ENCODE measurements at regions not wholly inside any gene's neighbourhood (a gene's known extent, or its start where the extent isn't known, plus 50 kb on each side); places are given as distances from the start of the nearest gene placed in this dataset.

DNA sequence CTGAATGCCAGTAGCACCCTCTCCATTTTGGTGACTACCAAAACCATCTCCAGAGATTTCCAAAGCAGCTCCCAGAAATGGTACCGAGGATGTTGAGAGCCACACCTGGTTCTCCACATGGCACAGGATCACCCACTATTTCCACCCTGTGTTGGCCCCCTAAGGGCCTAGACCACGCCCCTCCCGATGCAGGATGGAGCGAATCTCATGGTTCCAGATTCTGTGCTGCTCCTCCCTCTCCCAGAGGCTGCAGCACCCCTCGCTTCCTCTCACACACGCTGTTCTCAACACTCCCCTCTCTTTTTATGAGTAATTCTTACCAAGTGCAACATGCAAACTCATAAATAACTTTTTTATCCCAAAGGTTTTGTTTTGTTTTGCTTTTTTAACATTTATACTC, 571.5 kb downstream of the STK39 start:
- CTCF ChIA-PET: no interaction called here
- Histone ChIP-seq H3K27ac (ENCODE audit: low read length) (no peak overlapping the region), H3K4me1 (ENCODE audit: control insufficient read depth, insufficient read depth, low read length) (no peaks in the 10 kb centered on the region), H3K9me3 (ENCODE audit: control insufficient read depth, insufficient read depth, low read depth, low read length) (no peaks in the 10 kb centered on the region), H3K36me3 (ENCODE audit: control insufficient read depth, insufficient read depth, low read length) (no peaks in the 10 kb centered on the region), H3K4me3 (ENCODE audit: low read depth in 2 of 2, low read length in 2 of 2) (no peak overlapping the region), H3K27me3 (ENCODE audit: control insufficient read depth, insufficient read depth, low read length) (no peaks in the 10 kb centered on the region)
- DNase-seq (ENCODE audit: low read depth, low spot score) (no peak), ATAC-seq (no peak)
- POLR2A ChIA-PET: no interaction called here
- BruUV-seq (replicated peaks): no TSS peak
- intact Hi-C loops (cut with micrococcal nuclease; ENCODE audit: unreplicated experiment): no loop called here
- in situ Hi-C loops (cut with HindIII; ENCODE audit: low pct_unique_long_range_greater_than_20kb, low sequenced_read_pairs): no loop called here
- TF ChIP-seq POLR2AphosphoS5 (IDR thresholded peaks at IDR 0.05; ENCODE audit: low read depth, low read length): no peak
- no peak for TF ChIP-seq SIN3A (IDR thresholded peaks at IDR 0.05; ENCODE audit: borderline replicate concordance, insufficient read depth, low read depth, low read length)
- TF ChIP-seq, protein P1, sequence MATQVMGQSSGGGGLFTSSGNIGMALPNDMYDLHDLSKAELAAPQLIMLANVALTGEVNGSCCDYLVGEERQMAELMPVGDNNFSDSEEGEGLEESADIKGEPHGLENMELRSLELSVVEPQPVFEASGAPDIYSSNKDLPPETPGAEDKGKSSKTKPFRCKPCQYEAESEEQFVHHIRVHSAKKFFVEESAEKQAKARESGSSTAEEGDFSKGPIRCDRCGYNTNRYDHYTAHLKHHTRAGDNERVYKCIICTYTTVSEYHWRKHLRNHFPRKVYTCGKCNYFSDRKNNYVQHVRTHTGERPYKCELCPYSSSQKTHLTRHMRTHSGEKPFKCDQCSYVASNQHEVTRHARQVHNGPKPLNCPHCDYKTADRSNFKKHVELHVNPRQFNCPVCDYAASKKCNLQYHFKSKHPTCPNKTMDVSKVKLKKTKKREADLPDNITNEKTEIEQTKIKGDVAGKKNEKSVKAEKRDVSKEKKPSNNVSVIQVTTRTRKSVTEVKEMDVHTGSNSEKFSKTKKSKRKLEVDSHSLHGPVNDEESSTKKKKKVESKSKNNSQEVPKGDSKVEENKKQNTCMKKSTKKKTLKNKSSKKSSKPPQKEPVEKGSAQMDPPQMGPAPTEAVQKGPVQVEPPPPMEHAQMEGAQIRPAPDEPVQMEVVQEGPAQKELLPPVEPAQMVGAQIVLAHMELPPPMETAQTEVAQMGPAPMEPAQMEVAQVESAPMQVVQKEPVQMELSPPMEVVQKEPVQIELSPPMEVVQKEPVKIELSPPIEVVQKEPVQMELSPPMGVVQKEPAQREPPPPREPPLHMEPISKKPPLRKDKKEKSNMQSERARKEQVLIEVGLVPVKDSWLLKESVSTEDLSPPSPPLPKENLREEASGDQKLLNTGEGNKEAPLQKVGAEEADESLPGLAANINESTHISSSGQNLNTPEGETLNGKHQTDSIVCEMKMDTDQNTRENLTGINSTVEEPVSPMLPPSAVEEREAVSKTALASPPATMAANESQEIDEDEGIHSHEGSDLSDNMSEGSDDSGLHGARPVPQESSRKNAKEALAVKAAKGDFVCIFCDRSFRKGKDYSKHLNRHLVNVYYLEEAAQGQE (IDR thresholded peaks at IDR 0.05; ENCODE audit: insufficient read depth in 1 of 2, low read depth in 2 of 2, low read length in 1 of 2): no peak
- TF ChIP-seq, protein P2, sequence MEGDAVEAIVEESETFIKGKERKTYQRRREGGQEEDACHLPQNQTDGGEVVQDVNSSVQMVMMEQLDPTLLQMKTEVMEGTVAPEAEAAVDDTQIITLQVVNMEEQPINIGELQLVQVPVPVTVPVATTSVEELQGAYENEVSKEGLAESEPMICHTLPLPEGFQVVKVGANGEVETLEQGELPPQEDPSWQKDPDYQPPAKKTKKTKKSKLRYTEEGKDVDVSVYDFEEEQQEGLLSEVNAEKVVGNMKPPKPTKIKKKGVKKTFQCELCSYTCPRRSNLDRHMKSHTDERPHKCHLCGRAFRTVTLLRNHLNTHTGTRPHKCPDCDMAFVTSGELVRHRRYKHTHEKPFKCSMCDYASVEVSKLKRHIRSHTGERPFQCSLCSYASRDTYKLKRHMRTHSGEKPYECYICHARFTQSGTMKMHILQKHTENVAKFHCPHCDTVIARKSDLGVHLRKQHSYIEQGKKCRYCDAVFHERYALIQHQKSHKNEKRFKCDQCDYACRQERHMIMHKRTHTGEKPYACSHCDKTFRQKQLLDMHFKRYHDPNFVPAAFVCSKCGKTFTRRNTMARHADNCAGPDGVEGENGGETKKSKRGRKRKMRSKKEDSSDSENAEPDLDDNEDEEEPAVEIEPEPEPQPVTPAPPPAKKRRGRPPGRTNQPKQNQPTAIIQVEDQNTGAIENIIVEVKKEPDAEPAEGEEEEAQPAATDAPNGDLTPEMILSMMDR (IDR thresholded peaks at IDR 0.05): no peak
- no peak for TF ChIP-seq TCF7L2 (IDR thresholded peaks at IDR 0.05; ENCODE audit: low read depth, low read length)

DNA sequence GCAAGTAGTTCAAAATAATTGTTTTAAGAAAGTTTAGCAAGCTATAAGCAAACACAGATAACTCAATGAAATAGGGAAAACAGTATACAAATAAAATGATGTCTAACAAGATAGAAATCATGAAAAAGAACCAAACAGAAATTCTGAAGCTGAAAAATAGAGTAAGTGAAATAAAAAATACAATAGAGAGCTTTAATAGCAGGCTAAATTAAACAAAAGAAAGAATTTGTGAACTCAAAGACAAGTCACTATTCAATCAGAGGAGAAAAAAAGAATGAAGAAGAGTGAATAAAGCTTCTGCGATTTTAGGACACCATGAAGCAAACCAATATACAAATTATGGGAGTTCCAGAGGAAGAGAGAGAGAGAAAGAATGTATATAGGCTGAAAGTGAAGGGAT, 576.8 kb downstream of the STK39 start:
- BruUV-seq (replicated peaks): no TSS peak
- TF ChIP-seq, protein P2 (IDR thresholded peaks at IDR 0.05): no peak
- TF ChIP-seq POLR2AphosphoS5 (IDR thresholded peaks at IDR 0.05; ENCODE audit: low read depth, low read length) (no peak), SIN3A (IDR thresholded peaks at IDR 0.05; ENCODE audit: borderline replicate concordance, insufficient read depth, low read depth, low read length) (no peak), TCF7L2 (IDR thresholded peaks at IDR 0.05; ENCODE audit: low read depth, low read length) (no peak)
- Histone ChIP-seq H3K36me3 (ENCODE audit: control insufficient read depth, insufficient read depth, low read length) (no peaks in the 10 kb centered on the region), H3K4me1 (ENCODE audit: control insufficient read depth, insufficient read depth, low read length) (no peaks in the 10 kb centered on the region), H3K4me3 (ENCODE audit: low read depth in 2 of 2, low read length in 2 of 2) (no peak overlapping the region), H3K27me3 (ENCODE audit: control insufficient read depth, insufficient read depth, low read length) (no peaks in the 10 kb centered on the region), H3K27ac (ENCODE audit: low read length) (no peak overlapping the region), H3K9me3 (ENCODE audit: control insufficient read depth, insufficient read depth, low read depth, low read length) (peaks cover 3% of the 10 kb centered on the region; the same call in 1 of the 2 replicates)
- intact Hi-C loops (cut with micrococcal nuclease; ENCODE audit: unreplicated experiment): no loop called here
- ChIA-PET CTCF (no interaction called here), POLR2A (no interaction called here)
- in situ Hi-C loops (cut with HindIII; ENCODE audit: low pct_unique_long_range_greater_than_20kb, low sequenced_read_pairs): no loop called here
- no peak for ATAC-seq
- DNase-seq (ENCODE audit: low read depth, low spot score): no peak
